HFFc6 (cell line): ENCODE measurements at regions not wholly inside any gene's neighbourhood (a gene's known extent, or its start where the extent isn't known, plus 50 kb on each side); places are given as distances from the start of the nearest gene placed in this dataset.

Experiments used
- DNase-seq: peaks from one replicate; pipeline ENCODE4 v3.0.0-alpha.2; 2018
- H3K27ac Mint-ChIP-seq: 2 replicates; pipeline ENCODE4 v1.8.0; 2020; ENCODE audit warnings: mild to moderate bottlenecking, mixed read lengths
- H3K27me3 Mint-ChIP-seq: 2 replicates; pipeline ENCODE4 v1.8.0; 2021; ENCODE audit warnings: mild to moderate bottlenecking, moderate library complexity, mixed read lengths; ENCODE audit not compliant: insufficient read depth
- H3K36me3 Mint-ChIP-seq: 2 replicates; pipeline ENCODE4 v1.8.0; 2021; ENCODE audit warnings: low read depth, mixed read lengths
- H3K4me1 Mint-ChIP-seq: 2 replicates; pipeline ENCODE4 v1.8.0; 2020; ENCODE audit warnings: low read depth, mixed read lengths
- H3K4me3 Mint-ChIP-seq: 2 replicates; pipeline ENCODE4 v1.8.0; 2020; ENCODE audit warnings: mild to moderate bottlenecking, moderate library complexity, mixed read lengths
- H3K9me3 Mint-ChIP-seq: 2 replicates; pipeline ENCODE4 v1.8.0; 2020; ENCODE audit warnings: mild to moderate bottlenecking, mixed read lengths
- TF ChIP-seq, protein P1 (sequence below): fragments of 200-600 bp; sonication (generic); IDR thresholded peaks from 2 replicates; pipeline ENCODE4 v1.5.0; 2021; ENCODE audit warnings: antibody characterized with exemption, mild to moderate bottlenecking

DNA sequence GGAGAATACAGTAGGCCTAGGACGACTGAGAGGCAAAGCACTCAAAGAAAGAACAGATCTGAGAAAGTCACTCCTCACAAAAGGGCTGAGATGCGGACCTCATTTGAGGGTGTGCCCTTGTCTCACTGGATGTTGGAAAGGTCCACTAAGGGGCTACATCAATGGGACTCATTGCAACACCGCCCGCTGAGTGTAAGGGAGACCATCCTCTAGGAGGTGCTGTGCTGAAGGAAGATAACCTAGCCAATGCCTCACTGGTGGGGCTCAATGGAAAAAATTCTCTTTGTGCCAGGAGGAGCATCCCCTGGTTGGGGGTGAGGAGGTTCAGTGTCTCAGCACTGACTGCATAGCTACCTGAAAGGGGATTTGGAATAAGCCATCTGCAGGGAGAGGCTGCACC, 758.7 kb upstream of the CELF2 start:
- TF ChIP-seq, protein P1, sequence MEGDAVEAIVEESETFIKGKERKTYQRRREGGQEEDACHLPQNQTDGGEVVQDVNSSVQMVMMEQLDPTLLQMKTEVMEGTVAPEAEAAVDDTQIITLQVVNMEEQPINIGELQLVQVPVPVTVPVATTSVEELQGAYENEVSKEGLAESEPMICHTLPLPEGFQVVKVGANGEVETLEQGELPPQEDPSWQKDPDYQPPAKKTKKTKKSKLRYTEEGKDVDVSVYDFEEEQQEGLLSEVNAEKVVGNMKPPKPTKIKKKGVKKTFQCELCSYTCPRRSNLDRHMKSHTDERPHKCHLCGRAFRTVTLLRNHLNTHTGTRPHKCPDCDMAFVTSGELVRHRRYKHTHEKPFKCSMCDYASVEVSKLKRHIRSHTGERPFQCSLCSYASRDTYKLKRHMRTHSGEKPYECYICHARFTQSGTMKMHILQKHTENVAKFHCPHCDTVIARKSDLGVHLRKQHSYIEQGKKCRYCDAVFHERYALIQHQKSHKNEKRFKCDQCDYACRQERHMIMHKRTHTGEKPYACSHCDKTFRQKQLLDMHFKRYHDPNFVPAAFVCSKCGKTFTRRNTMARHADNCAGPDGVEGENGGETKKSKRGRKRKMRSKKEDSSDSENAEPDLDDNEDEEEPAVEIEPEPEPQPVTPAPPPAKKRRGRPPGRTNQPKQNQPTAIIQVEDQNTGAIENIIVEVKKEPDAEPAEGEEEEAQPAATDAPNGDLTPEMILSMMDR = no peak
- no peak overlapping the region for H3K4me3 Mint-ChIP-seq
- peaks cover 3% of the 10 kb centered on the region for H3K27me3 Mint-ChIP-seq
- DNase-seq = no peak
- no peaks in the 10 kb centered on the region for H3K36me3 Mint-ChIP-seq
- peaks cover 42% of the 10 kb centered on the region for H3K9me3 Mint-ChIP-seq
- no peak overlapping the region for H3K27ac Mint-ChIP-seq
- H3K4me1 Mint-ChIP-seq = no peaks in the 10 kb centered on the region

DNA sequence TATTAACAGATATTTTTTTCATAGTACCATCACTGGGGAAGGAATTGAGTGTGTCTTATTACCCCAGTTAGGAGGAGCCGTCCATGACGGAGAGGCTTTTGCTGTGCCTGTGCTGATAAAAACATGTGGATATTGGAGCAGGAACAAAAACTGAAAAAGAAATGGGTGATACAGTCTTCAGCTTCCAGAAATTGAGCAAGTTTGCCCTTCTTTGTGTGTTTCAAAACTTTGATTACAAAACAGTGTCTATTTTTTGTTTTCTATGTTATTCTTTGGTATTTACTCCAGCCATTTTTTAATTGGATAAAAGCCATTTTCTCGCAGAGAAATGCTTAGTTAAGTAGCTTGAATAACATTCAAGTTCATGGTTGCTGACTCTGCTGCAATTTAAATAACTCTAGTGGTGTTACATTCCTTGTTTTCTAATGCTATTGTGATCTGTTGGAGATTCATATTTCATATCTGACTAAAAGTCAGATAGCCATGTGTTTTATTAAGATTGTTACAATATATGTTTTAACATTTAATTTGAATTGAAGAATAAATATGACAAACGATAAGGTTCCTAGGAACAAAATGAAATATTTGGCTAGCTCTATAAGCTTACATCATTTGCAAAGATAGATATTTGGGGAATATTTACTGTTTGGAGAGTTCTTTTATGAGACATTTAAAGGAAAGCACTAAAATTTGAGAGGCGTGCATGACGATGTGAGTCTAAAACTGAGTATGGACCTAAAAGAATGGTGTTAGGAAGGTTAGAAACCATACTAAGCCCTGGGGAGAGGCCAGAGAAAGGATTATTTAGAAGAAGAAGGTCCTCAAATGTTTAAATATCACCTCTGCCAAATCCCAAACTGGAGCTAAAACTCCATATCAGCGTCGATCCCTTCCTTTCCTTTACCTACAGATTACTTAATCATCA, 747.3 kb upstream of the CELF2 start:
- peaks cover 67% of the 10 kb centered on the region for H3K9me3 Mint-ChIP-seq
- no peak for DNase-seq
- no peak overlapping the region for H3K4me3 Mint-ChIP-seq
- H3K4me1 Mint-ChIP-seq = no peaks in the 10 kb centered on the region
- no peaks in the 10 kb centered on the region for H3K36me3 Mint-ChIP-seq
- no peak overlapping the region for H3K27ac Mint-ChIP-seq
- no peaks in the 10 kb centered on the region; the same call in 1 of the 2 replicates for H3K27me3 Mint-ChIP-seq
- TF ChIP-seq, protein P1 = no peak

DNA sequence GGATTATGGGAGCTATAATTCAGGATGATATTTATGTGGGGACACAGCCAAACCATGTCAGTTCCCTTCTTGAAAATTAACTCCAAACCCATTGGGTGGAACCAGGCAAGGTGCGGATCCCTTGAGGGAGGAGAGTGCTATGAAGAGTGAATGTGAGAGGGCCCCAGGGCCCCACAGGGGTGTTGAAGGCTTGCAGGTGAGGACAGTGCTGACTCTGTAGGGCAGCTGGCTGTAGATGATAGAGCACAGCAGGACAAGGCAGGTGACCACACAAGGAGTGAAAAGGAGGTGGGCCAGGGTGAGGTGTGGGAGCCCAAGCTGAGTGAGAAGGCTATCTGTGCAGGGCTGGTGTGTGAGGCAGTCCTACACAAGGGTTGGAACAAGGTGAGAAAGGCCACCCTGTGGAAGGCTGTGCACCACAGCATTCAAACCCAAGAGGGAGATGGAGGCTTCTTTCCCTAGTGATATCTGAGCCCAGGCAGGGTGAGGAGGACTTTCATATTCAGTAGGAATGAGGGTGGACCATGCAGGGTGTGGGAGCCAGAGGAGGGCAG, 746.0 kb upstream of the CELF2 start:
- Mint-ChIP-seq H3K27me3 (no peaks in the 10 kb centered on the region; the same call in 1 of the 2 replicates), H3K4me3 (no peak overlapping the region), H3K9me3 (peaks cover 74% of the 10 kb centered on the region), H3K36me3 (no peaks in the 10 kb centered on the region), H3K27ac (no peak overlapping the region), H3K4me1 (no peaks in the 10 kb centered on the region)
- TF ChIP-seq, protein P1 = no peak
- DNase-seq = no peak

DNA sequence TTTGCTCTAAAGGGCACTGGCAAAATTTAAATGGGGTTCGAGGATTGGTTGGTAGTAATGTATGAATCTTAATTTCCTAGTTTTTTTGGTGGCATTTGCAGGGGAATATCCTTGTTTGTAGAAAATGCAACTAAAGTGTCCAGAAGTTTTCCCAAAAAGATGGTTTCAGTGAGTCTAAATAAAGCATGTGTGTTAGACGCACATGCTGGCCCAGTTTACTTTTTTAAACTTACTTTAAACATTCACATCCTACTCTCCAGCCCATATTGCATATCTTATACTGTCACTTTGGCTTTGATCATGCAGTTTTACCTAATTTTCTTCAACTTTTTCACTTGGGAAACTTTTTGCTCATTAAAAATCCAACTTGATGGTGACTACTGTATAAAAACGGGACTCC, 744.0 kb upstream of the CELF2 start:
- no peaks in the 10 kb centered on the region for H3K36me3 Mint-ChIP-seq

DNA sequence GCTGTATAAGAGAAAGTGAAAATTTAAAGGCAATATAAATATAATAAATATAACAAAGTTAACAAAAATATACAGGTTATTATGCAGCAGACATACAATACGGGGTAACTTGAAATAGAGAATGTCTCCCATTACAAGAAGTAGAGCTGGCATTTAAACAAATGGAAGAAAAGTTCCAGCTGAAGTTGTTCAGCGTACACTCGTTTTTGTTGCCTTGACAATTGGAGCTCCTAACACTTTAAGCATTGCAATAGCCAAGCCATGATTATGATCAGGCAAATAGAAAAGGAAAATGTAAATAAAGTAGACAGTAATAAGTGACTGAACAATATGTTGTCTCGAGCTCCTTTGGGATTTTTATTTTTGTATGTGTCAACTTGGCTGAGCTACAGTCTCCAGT, 737.8 kb upstream of the CELF2 start:
- TF ChIP-seq, protein P1 = no peak
- no peaks in the 10 kb centered on the region for H3K4me1 Mint-ChIP-seq
- H3K4me3 Mint-ChIP-seq = no peak overlapping the region
- H3K27ac Mint-ChIP-seq = no peak overlapping the region
- no peak for DNase-seq
- H3K9me3 Mint-ChIP-seq = peaks cover 49% of the 10 kb centered on the region
- no peaks in the 10 kb centered on the region; the same call in 1 of the 2 replicates for H3K27me3 Mint-ChIP-seq
- no peaks in the 10 kb centered on the region; the same call in 1 of the 2 replicates for H3K36me3 Mint-ChIP-seq

More for the DNA sequence above, 744.0 kb upstream of the CELF2 start:
- no peaks in the 10 kb centered on the region for H3K4me1 Mint-ChIP-seq
- no peaks in the 10 kb centered on the region; the same call in 1 of the 2 replicates for H3K27me3 Mint-ChIP-seq
- no peak for DNase-seq
- TF ChIP-seq, protein P1 = no peak
- no peak overlapping the region for H3K4me3 Mint-ChIP-seq
- no peak overlapping the region for H3K27ac Mint-ChIP-seq
- H3K9me3 Mint-ChIP-seq = peaks cover 73% of the 10 kb centered on the region
